KMS-11 (cell line): ENCODE measurements at regions not wholly inside any gene's neighbourhood (a gene's known extent, or its start where the extent isn't known, plus 50 kb on each side); places are given as distances from the start of the nearest gene placed in this dataset.

Source experiments
- H2AFZ ChIP-seq: fragments of 200-600 bp; sonication (generic); 2 replicates; pipeline ENCODE4 v1.6.1; 2016; ENCODE audit warnings: antibody characterized with exemption, mixed run types, low read depth
- H3K27ac ChIP-seq: fragments of 200-600 bp; sonication (generic); 2 replicates; pipeline ENCODE4 v1.6.1; 2016; ENCODE audit warnings: mild to moderate bottlenecking, mixed run types
- H3K27me3 ChIP-seq: fragments of 200-600 bp; sonication (generic); 2 replicates; pipeline ENCODE4 v1.6.1; 2017; ENCODE audit warnings: mild to moderate bottlenecking, low read depth, mixed run types, moderate library complexity; ENCODE audit not compliant: insufficient read depth
- H3K36me3 ChIP-seq: fragments of 200-600 bp; sonication (generic); 2 replicates; pipeline ENCODE4 v1.6.1; 2017; ENCODE audit warnings: mild to moderate bottlenecking, mixed run types; ENCODE audit not compliant: insufficient read depth
- H3K4me1 ChIP-seq: fragments of 200-600 bp; sonication (generic); 2 replicates; pipeline ENCODE4 v1.6.1; 2016; ENCODE audit warnings: mild to moderate bottlenecking, low read depth, mixed run types; ENCODE audit not compliant: poor library complexity, severe bottlenecking
- H3K4me2 ChIP-seq: fragments of 200-600 bp; sonication (generic); 2 replicates; pipeline ENCODE4 v1.7.0; 2016; ENCODE audit warnings: mild to moderate bottlenecking, mixed run types
- H3K4me3 ChIP-seq: fragments of 200-600 bp; sonication (generic); IDR thresholded peaks from 2 replicates; pipeline ENCODE4 v1.6.1; 2017; ENCODE audit warnings: low read depth, low read length, mixed read lengths; ENCODE audit not compliant: insufficient read depth
- H3K79me2 ChIP-seq: fragments of 200-600 bp; sonication (generic); 2 replicates; pipeline ENCODE4 v1.6.1; 2016; ENCODE audit warnings: low read depth, mixed run types; ENCODE audit not compliant: insufficient read depth
- H3K9ac ChIP-seq: fragments of 200-600 bp; sonication (generic); 2 replicates; pipeline ENCODE4 v1.6.1; 2016; ENCODE audit warnings: mild to moderate bottlenecking, mixed run types
- H4K20me1 ChIP-seq: fragments of 200-600 bp; sonication (generic); 2 replicates; pipeline ENCODE4 v1.6.1; 2016; ENCODE audit warnings: mild to moderate bottlenecking, mixed run types; ENCODE audit not compliant: insufficient read depth
- TF ChIP-seq, protein P1 (sequence below): fragments of 200-600 bp; sonication (generic); conservative IDR thresholded peaks from 2 replicates; pipeline ENCODE4 v1.6.1; 2017; ENCODE audit warnings: low read depth, mild to moderate bottlenecking, antibody characterized with exemption, low read length, moderate library complexity, mixed read lengths

- no peaks in the 10 kb centered on the region for H3K4me1 ChIP-seq
- no peaks in the 10 kb centered on the region for H4K20me1 ChIP-seq
- no peak overlapping the region for H2AFZ ChIP-seq
- H3K27ac ChIP-seq: no peak overlapping the region
- TF ChIP-seq, protein P1, sequence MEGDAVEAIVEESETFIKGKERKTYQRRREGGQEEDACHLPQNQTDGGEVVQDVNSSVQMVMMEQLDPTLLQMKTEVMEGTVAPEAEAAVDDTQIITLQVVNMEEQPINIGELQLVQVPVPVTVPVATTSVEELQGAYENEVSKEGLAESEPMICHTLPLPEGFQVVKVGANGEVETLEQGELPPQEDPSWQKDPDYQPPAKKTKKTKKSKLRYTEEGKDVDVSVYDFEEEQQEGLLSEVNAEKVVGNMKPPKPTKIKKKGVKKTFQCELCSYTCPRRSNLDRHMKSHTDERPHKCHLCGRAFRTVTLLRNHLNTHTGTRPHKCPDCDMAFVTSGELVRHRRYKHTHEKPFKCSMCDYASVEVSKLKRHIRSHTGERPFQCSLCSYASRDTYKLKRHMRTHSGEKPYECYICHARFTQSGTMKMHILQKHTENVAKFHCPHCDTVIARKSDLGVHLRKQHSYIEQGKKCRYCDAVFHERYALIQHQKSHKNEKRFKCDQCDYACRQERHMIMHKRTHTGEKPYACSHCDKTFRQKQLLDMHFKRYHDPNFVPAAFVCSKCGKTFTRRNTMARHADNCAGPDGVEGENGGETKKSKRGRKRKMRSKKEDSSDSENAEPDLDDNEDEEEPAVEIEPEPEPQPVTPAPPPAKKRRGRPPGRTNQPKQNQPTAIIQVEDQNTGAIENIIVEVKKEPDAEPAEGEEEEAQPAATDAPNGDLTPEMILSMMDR: no peak
- H3K36me3 ChIP-seq: no peaks in the 10 kb centered on the region
- no peak overlapping the region for H3K4me2 ChIP-seq
- H3K79me2 ChIP-seq: no peaks in the 10 kb centered on the region
- no peaks in the 10 kb centered on the region for H3K27me3 ChIP-seq
- H3K9ac ChIP-seq: no peak overlapping the region
- no peak overlapping the region for H3K4me3 ChIP-seq
These were observed 132.7 kb downstream of the SNX5 start for GRCh38 chr20:17835934-17836300.

- H3K9ac ChIP-seq: no peak overlapping the region
- TF ChIP-seq, protein P1: no peak
- H3K4me2 ChIP-seq: no peak overlapping the region
- no peak overlapping the region for H2AFZ ChIP-seq
- no peak overlapping the region for H3K4me3 ChIP-seq
- H3K36me3 ChIP-seq: no peaks in the 10 kb centered on the region
- no peaks in the 10 kb centered on the region for H3K27me3 ChIP-seq
- no peaks in the 10 kb centered on the region for H3K79me2 ChIP-seq
- H4K20me1 ChIP-seq: no peaks in the 10 kb centered on the region
- H3K27ac ChIP-seq: no peak overlapping the region
- H3K4me1 ChIP-seq: no peaks in the 10 kb centered on the region
These were observed 133.2 kb downstream of the SNX5 start for GRCh38 chr20:17835240-17835933.

DNA sequence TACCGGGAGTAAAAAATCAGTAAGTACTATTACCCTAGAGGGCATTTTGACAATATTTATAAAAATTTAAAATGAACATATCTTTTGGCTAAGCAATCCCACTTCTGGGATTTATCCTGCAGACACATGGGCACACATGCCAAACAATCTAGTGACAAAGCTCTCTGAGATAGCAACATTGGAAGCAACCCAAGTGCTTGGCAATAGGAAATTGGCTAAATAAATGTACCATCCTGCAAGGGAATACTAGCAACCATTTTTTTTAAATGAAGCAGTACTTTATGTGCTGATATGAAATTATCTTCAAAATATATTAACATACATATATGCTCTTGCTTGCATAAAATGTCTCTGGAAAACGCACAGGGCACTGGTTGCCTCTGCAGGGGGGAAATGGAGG, 133.8 kb downstream of the SNX5 start:
- Histone ChIP-seq H3K79me2 (no peaks in the 10 kb centered on the region), H3K4me1 (no peaks in the 10 kb centered on the region), H2AFZ (no peak overlapping the region), H3K4me3 (no peak overlapping the region), H3K9ac (no peak overlapping the region), H4K20me1 (no peaks in the 10 kb centered on the region), H3K4me2 (no peak overlapping the region), H3K27me3 (no peaks in the 10 kb centered on the region), H3K27ac (no peak overlapping the region), H3K36me3 (no peaks in the 10 kb centered on the region)
- TF ChIP-seq, protein P1: no peak

- H3K9ac ChIP-seq: no peak overlapping the region
- no peaks in the 10 kb centered on the region for H4K20me1 ChIP-seq
- H3K79me2 ChIP-seq: no peaks in the 10 kb centered on the region
- no peaks in the 10 kb centered on the region for H3K27me3 ChIP-seq
- H3K4me1 ChIP-seq: no peaks in the 10 kb centered on the region
- no peak overlapping the region for H3K27ac ChIP-seq
- no peak overlapping the region for H3K4me2 ChIP-seq
- TF ChIP-seq, protein P1: no peak
- H2AFZ ChIP-seq: no peak overlapping the region
- no peaks in the 10 kb centered on the region for H3K36me3 ChIP-seq
- no peak overlapping the region for H3K4me3 ChIP-seq
These were observed 133.4 kb downstream of the BANF2 start for GRCh38 chr20:17833036-17833674.
